Keratinocyte (primary cell): ENCODE measurements at regions not wholly inside any gene's neighbourhood (a gene's known extent, or its start where the extent isn't known, plus 50 kb on each side); places are given as distances from the start of the nearest gene placed in this dataset.

ENCODE experiments used
- DNase-seq: peaks from one replicate; pipeline ENCODE4 v3.0.0-alpha.2; 2011; ENCODE audit warnings: low read depth, missing footprints, low spot score
- FAIRE-seq: peaks from 2 replicates; lab custom pipeline; 2011; peaks lifted over from hg19 to GRCh38; lab: Jason Lieb, UNC
- H2AFZ ChIP-seq: 2 replicates; pipeline ENCODE4 v1.6.0; 2012; ENCODE audit warnings: low read length, control low read depth, inconsistent platforms; ENCODE audit not compliant: control insufficient read depth
- H3K27ac ChIP-seq: 2 replicates; pipeline ENCODE4 v1.5.1; 2011; ENCODE audit warnings: low read length; ENCODE audit not compliant: control insufficient read depth, insufficient read depth
- H3K27me3 ChIP-seq: 3 replicates; pipeline ENCODE4 v1.6.0; 2011; ENCODE audit warnings: low read length; ENCODE audit not compliant: control insufficient read depth, insufficient read depth; ENCODE audit errors: extremely low read depth
- H3K36me3 ChIP-seq, 2 experiments: 2 replicates in 1 of 2; 3 replicates in 1 of 2; pipeline ENCODE4 v1.5.1; 2011; ENCODE audit warnings: low read length in 2 of 2, mild to moderate bottlenecking in 1 of 2; ENCODE audit not compliant: control insufficient read depth in 2 of 2, insufficient read depth in 2 of 2; ENCODE audit errors: extremely low read depth in 1 of 2
- H3K4me1 ChIP-seq: 3 replicates; pipeline ENCODE4 v1.5.1; 2011; ENCODE audit warnings: low read length; ENCODE audit not compliant: control insufficient read depth, insufficient read depth; ENCODE audit errors: extremely low read depth
- H3K4me2 ChIP-seq: 3 replicates; pipeline ENCODE4 v1.6.0; 2011; ENCODE audit warnings: low read depth, low read length; ENCODE audit not compliant: control insufficient read depth, insufficient read depth; ENCODE audit errors: extremely low read depth
- H3K4me3 ChIP-seq, 3 experiments: fragments of 200-600 bp in 1 of 3; sonication (generic) in 1 of 3; 2 replicates in 2 of 3; 3 replicates in 1 of 3; pipeline ENCODE4 v1.5.1; 2011 to 2016; ENCODE audit warnings: low read length in 3 of 3, mild to moderate bottlenecking in 3 of 3, control low read depth in 2 of 3, inconsistent platforms in 1 of 3, low read depth in 1 of 3, mixed read lengths in 1 of 3, mixed run types in 1 of 3, moderate library complexity in 1 of 3; ENCODE audit not compliant: control insufficient read depth in 2 of 3, insufficient read depth in 2 of 3; ENCODE audit errors: extremely low read depth in 1 of 3
- H3K79me2 ChIP-seq: 2 replicates; pipeline ENCODE4 v1.6.0; 2012; ENCODE audit warnings: low read length; ENCODE audit not compliant: control insufficient read depth, insufficient read depth
- H3K9ac ChIP-seq: 3 replicates; pipeline ENCODE4 v1.6.0; 2011; ENCODE audit warnings: low read length; ENCODE audit not compliant: control insufficient read depth, insufficient read depth; ENCODE audit errors: extremely low read depth
- H3K9me1 ChIP-seq: 3 replicates; pipeline ENCODE4 v1.6.0; 2011; ENCODE audit warnings: low read length; ENCODE audit not compliant: control insufficient read depth, insufficient read depth; ENCODE audit errors: extremely low read depth
- H3K9me3 ChIP-seq: 2 replicates; pipeline ENCODE4 v1.5.1; 2012; ENCODE audit warnings: low read depth, low read length; ENCODE audit not compliant: control insufficient read depth
- H4K20me1 ChIP-seq: 3 replicates; pipeline ENCODE4 v1.6.0; 2011; ENCODE audit warnings: low read length; ENCODE audit not compliant: control insufficient read depth, insufficient read depth; ENCODE audit errors: extremely low read depth
- CTCF ChIP-seq, 3 experiments: IDR thresholded peaks in 1 of 3; conservative IDR thresholded peaks in 1 of 3; optimal IDR thresholded peaks in 1 of 3; 2 replicates in 2 of 3; 3 replicates in 1 of 3; pipeline versions ENCODE3 to v1.5.1; 2011; ENCODE audit warnings: low read length in 3 of 3, mild to moderate bottlenecking in 3 of 3, moderate library complexity in 2 of 3, control low read depth in 1 of 3, inconsistent platforms in 1 of 3; ENCODE audit not compliant: insufficient read depth in 2 of 3; ENCODE audit errors: extremely low read depth in 1 of 3
- EZH2 ChIP-seq: IDR thresholded peaks from one replicate; pipeline ENCODE4 v1.6.1; 2012; ENCODE audit warnings: inconsistent platforms, mild to moderate bottlenecking, low read length, moderate library complexity
- dilution Hi-C: fragments of 300-500 bp; cut with MboI; formaldehyde crosslinking; loops from one replicate; pipeline ENCODE4 v1.7.0; 2020; ENCODE audit warnings: low sequenced_read_pairs; ENCODE audit not compliant: extremely low pct_ligation_motif_present

- Histone ChIP-seq H2AFZ (no peak overlapping the region), H4K20me1 (no peaks in the 10 kb centered on the region), H3K4me3 (no peak overlapping the region), H3K27ac (no peak overlapping the region), H3K9ac (no peak overlapping the region), H3K4me2 (no peak overlapping the region), H3K27me3 (no peaks in the 10 kb centered on the region), H3K79me2 (no peaks in the 10 kb centered on the region), H3K36me3 (no peaks in the 10 kb centered on the region), H3K9me3 (no peaks in the 10 kb centered on the region), H3K4me1 (no peaks in the 10 kb centered on the region), H3K9me1 (no peaks in the 10 kb centered on the region)
- FAIRE-seq (no peak), DNase-seq (no peak)
- no peak for TF ChIP-seq EZH2
- TF ChIP-seq CTCF (optimal IDR thresholded peaks at IDR 0.05 in 1 of 3, IDR thresholded peaks at IDR 0.05 in 1 of 3, conservative IDR thresholded peaks at IDR 0.05 in 1 of 3; ENCODE audit: extremely low read depth in 1 of 3, insufficient read depth in 2 of 3, low read length in 3 of 3): no peak
- dilution Hi-C loops: no loop called here
These were observed 271.4 kb downstream of the ZEB2 start for GRCh38 chr2:144248350-144249034.

DNA sequence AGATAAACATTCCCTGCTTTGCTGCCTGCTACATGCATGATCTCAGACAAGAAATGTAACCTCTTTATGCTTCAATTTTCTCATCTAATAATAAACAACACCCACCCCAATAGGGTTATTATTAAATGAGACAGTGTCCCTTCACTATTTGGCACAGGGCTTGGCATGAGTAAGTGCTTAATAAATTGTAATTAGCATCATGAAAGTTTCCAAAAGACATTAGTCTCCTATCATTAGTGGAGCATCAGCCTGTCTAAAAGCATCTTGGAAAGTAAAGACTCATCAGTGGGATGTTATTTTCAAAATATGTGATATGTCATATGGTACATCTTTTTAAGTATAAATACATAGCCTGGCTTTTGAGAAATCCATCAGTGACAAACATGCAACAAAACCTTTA is 275.0 kb downstream of the ZEB2 start:
- Histone ChIP-seq H3K4me2 (no peak overlapping the region), H3K4me1 (no peaks in the 10 kb centered on the region), H3K9me1 (no peaks in the 10 kb centered on the region), H3K9me3 (no peaks in the 10 kb centered on the region), H2AFZ (no peak overlapping the region), H3K27me3 (no peaks in the 10 kb centered on the region), H3K27ac (no peak overlapping the region), H3K79me2 (no peaks in the 10 kb centered on the region), H3K4me3 (no peak overlapping the region), H4K20me1 (no peaks in the 10 kb centered on the region), H3K36me3 (no peaks in the 10 kb centered on the region), H3K9ac (no peak overlapping the region)
- no peak for DNase-seq
- dilution Hi-C loops: no loop called here
- FAIRE-seq: no peak
- no peak for TF ChIP-seq EZH2
- no peak for TF ChIP-seq CTCF (optimal IDR thresholded peaks at IDR 0.05 in 1 of 3, IDR thresholded peaks at IDR 0.05 in 1 of 3, conservative IDR thresholded peaks at IDR 0.05 in 1 of 3; ENCODE audit: extremely low read depth in 1 of 3, insufficient read depth in 2 of 3, low read length in 3 of 3)
